ENCODE measurements at regions not wholly inside any gene's neighbourhood (a gene's known extent, or its start where the extent isn't known, plus 50 kb on each side); places are given as distances from the start of the nearest gene placed in this dataset.

- no peaks in the 10 kb centered on the region for H3K36me3 ChIP-seq
- H3K9me3 ChIP-seq = peaks cover 0 to 25% (median 0%) of the 10 kb centered on the region in 11 donors
- no peaks in the 10 kb centered on the region for H3K4me1 ChIP-seq
- no peak for TF ChIP-seq CTCF (IDR thresholded peaks at IDR 0.05)
- H3K4me3 ChIP-seq = no peak overlapping the region
- 48 to 54% methylated on average over 5 of the region's 5 CpGs for WGBS, 2 donors
- intact Hi-C loops (cut with DNase I) = no loop called here
- DNase-seq = no peak
- H3K27ac ChIP-seq = no peak overlapping the region
- peaks cover 0 to 8% (median 0%) of the 10 kb centered on the region in 7 donors for H3K27me3 ChIP-seq
- no peak for ATAC-seq
These were observed 67.5 kb upstream of the MBOAT1 start for GRCh38 chr6:20279608-20280287.

- DNase-seq = no peak
- H3K36me3 ChIP-seq = no peaks in the 10 kb centered on the region
- 68 to 72% methylated on average over 3 of the region's 3 CpGs for WGBS, 2 donors
- H3K27me3 ChIP-seq = peaks cover 0 to 8% (median 0%) of the 10 kb centered on the region in 7 donors
- no peak overlapping the region for H3K4me3 ChIP-seq
- no peak for ATAC-seq
- H3K27ac ChIP-seq = no peak overlapping the region
- no peaks in the 10 kb centered on the region for H3K4me1 ChIP-seq
- intact Hi-C loops (cut with DNase I) = no loop called here
- peaks cover 0 to 25% (median 0%) of the 10 kb centered on the region in 11 donors for H3K9me3 ChIP-seq
- no peak for TF ChIP-seq CTCF (IDR thresholded peaks at IDR 0.05)
These were observed 68.0 kb upstream of the MBOAT1 start for GRCh38 chr6:20280288-20280621.

- 95 to 98% methylated on average over 1 of the region's 1 CpG for WGBS, 2 donors
These were observed 72.4 kb upstream of the MBOAT1 start for GRCh38 chr6:20284672-20285071.

GRCh38 chr6:20286968-20287565, 74.8 kb upstream of the MBOAT1 start:
- H3K27ac ChIP-seq = no peak overlapping the region
- ATAC-seq = no peak
- no peaks in the 10 kb centered on the region for H3K36me3 ChIP-seq
- 57 to 68% methylated on average over 1 of the region's 1 CpG for WGBS, 2 donors
- no peak overlapping the region for H3K4me3 ChIP-seq
- intact Hi-C loops (cut with DNase I) = no loop called here
- no peak for DNase-seq
- no peaks in the 10 kb centered on the region for H3K27me3 ChIP-seq
- TF ChIP-seq CTCF (IDR thresholded peaks at IDR 0.05) = no peak
- H3K4me1 ChIP-seq = peaks cover 0 to 9% (median 2%) of the 10 kb centered on the region in 9 donors
- H3K9me3 ChIP-seq = peaks cover 0 to 22% (median 0%) of the 10 kb centered on the region in 11 donors

More at GRCh38 chr6:20284672-20285071, 72.4 kb upstream of the MBOAT1 start:
- ATAC-seq (no peak), DNase-seq (no peak)
- no peaks in the 10 kb centered on the region for H3K36me3 ChIP-seq
- no peak overlapping the region for H3K4me3 ChIP-seq
- no peak for TF ChIP-seq CTCF (IDR thresholded peaks at IDR 0.05)
- H3K27ac ChIP-seq = no peak overlapping the region
- intact Hi-C loops (cut with DNase I) = no loop called here
- H3K9me3 ChIP-seq = peaks cover 0 to 25% (median 0%) of the 10 kb centered on the region in 11 donors
- no peaks in the 10 kb centered on the region for H3K4me1 ChIP-seq
- H3K27me3 ChIP-seq = no peaks in the 10 kb centered on the region
